ENCODE measurements at regions not wholly inside any gene's neighbourhood (a gene's known extent, or its start where the extent isn't known, plus 50 kb on each side); places are given as distances from the start of the nearest gene placed in this dataset.

- no peak for DNase-seq (ENCODE audit: low read depth)
- no peak for TF ChIP-seq CTCF (IDR thresholded peaks at IDR 0.05; ENCODE audit: control insufficient read depth, extremely low read depth, insufficient read depth)
- H3K4me3 ChIP-seq (ENCODE audit: low read depth, low read length), result no peak overlapping the region
Observed at GRCh38 chr7:83799333-83799732, 150.4 kb upstream of the SEMA3E start.

GRCh38 chr7:83798489-83798888, 149.6 kb upstream of the SEMA3E start:
- TF ChIP-seq CTCF (IDR thresholded peaks at IDR 0.05; ENCODE audit: control insufficient read depth, extremely low read depth, insufficient read depth), result no peak
- no peak overlapping the region for H3K4me3 ChIP-seq (ENCODE audit: low read depth, low read length)
- no peak for DNase-seq (ENCODE audit: low read depth)

- no peak for DNase-seq (ENCODE audit: low read depth)
- H3K4me3 ChIP-seq (ENCODE audit: low read depth, low read length), result no peak overlapping the region
- no peak for TF ChIP-seq CTCF (IDR thresholded peaks at IDR 0.05; ENCODE audit: control insufficient read depth, extremely low read depth, insufficient read depth)
Observed at GRCh38 chr7:83796760-83797159, 147.8 kb upstream of the SEMA3E start.

- TF ChIP-seq CTCF (IDR thresholded peaks at IDR 0.05; ENCODE audit: control insufficient read depth, extremely low read depth, insufficient read depth), result no peak
- H3K4me3 ChIP-seq (ENCODE audit: low read depth, low read length), result no peak overlapping the region
- no peak for DNase-seq (ENCODE audit: low read depth)
Observed at GRCh38 chr7:83794829-83795228, 145.9 kb upstream of the SEMA3E start.

GRCh38 chr7:83793558-83793957, 144.6 kb upstream of the SEMA3E start:
- no peak overlapping the region for H3K4me3 ChIP-seq (ENCODE audit: low read depth, low read length)
- TF ChIP-seq CTCF (IDR thresholded peaks at IDR 0.05; ENCODE audit: control insufficient read depth, extremely low read depth, insufficient read depth), result no peak
- DNase-seq (ENCODE audit: low read depth), result no peak

- no peak for TF ChIP-seq CTCF (IDR thresholded peaks at IDR 0.05; ENCODE audit: control insufficient read depth, extremely low read depth, insufficient read depth)
- DNase-seq (ENCODE audit: low read depth), result no peak
- no peak overlapping the region for H3K4me3 ChIP-seq (ENCODE audit: low read depth, low read length)
Observed at GRCh38 chr7:83791737-83792136, 142.8 kb upstream of the SEMA3E start.

GRCh38 chr7:83786858-83787257, 137.9 kb upstream of the SEMA3E start:
- no peak for TF ChIP-seq CTCF (IDR thresholded peaks at IDR 0.05; ENCODE audit: control insufficient read depth, extremely low read depth, insufficient read depth)
- no peak overlapping the region for H3K4me3 ChIP-seq (ENCODE audit: low read depth, low read length)
- no peak for DNase-seq (ENCODE audit: low read depth)

All from LNCaP clone FGC (cell line).